C4-2B (cell line): ENCODE measurements at regions not wholly inside any gene's neighbourhood (a gene's known extent, or its start where the extent isn't known, plus 50 kb on each side); places are given as distances from the start of the nearest gene placed in this dataset.
"Not testable (repeated sequence)": the region's sequence is repeated elsewhere in the genome, so short reads cannot be mapped to it uniquely, and the experiment has no call there.

Source experiments
- H3K27ac ChIP-seq: fragments of 450-650 bp; 2 replicates; pipeline ENCODE4 v1.5.1; 2017
- CTCF ChIP-seq: fragments of 450-650 bp; conservative IDR thresholded peaks from 2 replicates; pipeline ENCODE4 v1.5.1; 2017; ENCODE audit warnings: mild to moderate bottlenecking
- ZFX ChIP-seq: fragments of 450-650 bp; IDR thresholded peaks from 2 replicates; pipeline ENCODE4 v1.6.1; 2017

GRCh38 chr2:234172066-234172465, 121.6 kb downstream of the SPP2 start:
- no peak overlapping the region for H3K27ac ChIP-seq
- TF ChIP-seq CTCF, result no peak

- TF ChIP-seq ZFX (no peak), CTCF (no peak)
- H3K27ac ChIP-seq, result no peak overlapping the region
Observed at GRCh38 chr2:234171666-234172065, 121.2 kb downstream of the SPP2 start.

GRCh38 chr2:234169674-234170073, 119.2 kb downstream of the SPP2 start:
- TF ChIP-seq CTCF (no peak), ZFX (no peak)
- no peak overlapping the region for H3K27ac ChIP-seq

GRCh38 chr2:234168605-234169570, 118.4 kb downstream of the SPP2 start:
- H3K27ac ChIP-seq, result not testable (repeated sequence)

GRCh38 chr2:234166531-234166930, 116.0 kb downstream of the SPP2 start:
- TF ChIP-seq CTCF (no peak), ZFX (no peak)
- no peak overlapping the region for H3K27ac ChIP-seq

- TF ChIP-seq CTCF, result no peak
- TF ChIP-seq ZFX, result no peak
- no peak overlapping the region for H3K27ac ChIP-seq
Observed at GRCh38 chr2:234165421-234165820, 114.9 kb downstream of the SPP2 start.

GRCh38 chr2:234164493-234165413, 114.3 kb downstream of the SPP2 start:
- TF ChIP-seq CTCF, result no peak
- TF ChIP-seq ZFX, result no peak
- H3K27ac ChIP-seq, result no peak overlapping the region
